ENCODE measurements at regions not wholly inside any gene's neighbourhood (a gene's known extent, or its start where the extent isn't known, plus 50 kb on each side); places are given as distances from the start of the nearest gene placed in this dataset.

DNA sequence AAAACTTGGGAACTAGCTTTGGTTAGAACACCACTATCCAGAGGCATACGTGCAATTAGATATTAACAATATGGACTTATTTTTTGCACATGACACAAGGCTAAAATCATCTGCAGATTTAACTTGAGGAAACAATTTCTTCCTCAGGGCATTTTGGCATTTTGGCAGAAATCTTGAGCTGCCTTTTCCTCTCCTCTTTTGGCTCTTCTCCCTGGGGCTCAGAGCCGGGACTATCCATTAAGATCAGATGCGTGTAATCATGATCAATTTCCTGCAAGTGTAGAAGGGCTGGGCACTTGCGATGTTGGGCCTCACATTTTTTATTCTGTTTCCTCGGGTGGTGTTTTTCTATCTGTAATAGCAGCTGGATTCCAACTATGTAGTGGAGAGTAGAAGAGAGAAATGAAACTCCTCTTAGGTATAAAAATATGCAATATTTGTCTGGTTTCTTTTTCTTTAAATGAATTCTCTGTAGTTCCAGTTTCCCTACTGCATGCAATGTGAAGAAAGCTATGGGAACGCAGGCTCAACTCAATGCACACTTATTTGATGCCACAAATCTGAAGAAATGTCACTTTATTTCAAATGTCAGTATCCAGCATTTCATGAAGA, 1010.8 kb downstream of the FLRT2 start:
- TF ChIP-seq, protein P1, sequence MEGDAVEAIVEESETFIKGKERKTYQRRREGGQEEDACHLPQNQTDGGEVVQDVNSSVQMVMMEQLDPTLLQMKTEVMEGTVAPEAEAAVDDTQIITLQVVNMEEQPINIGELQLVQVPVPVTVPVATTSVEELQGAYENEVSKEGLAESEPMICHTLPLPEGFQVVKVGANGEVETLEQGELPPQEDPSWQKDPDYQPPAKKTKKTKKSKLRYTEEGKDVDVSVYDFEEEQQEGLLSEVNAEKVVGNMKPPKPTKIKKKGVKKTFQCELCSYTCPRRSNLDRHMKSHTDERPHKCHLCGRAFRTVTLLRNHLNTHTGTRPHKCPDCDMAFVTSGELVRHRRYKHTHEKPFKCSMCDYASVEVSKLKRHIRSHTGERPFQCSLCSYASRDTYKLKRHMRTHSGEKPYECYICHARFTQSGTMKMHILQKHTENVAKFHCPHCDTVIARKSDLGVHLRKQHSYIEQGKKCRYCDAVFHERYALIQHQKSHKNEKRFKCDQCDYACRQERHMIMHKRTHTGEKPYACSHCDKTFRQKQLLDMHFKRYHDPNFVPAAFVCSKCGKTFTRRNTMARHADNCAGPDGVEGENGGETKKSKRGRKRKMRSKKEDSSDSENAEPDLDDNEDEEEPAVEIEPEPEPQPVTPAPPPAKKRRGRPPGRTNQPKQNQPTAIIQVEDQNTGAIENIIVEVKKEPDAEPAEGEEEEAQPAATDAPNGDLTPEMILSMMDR (IDR thresholded peaks at IDR 0.05) = no peak

DNA sequence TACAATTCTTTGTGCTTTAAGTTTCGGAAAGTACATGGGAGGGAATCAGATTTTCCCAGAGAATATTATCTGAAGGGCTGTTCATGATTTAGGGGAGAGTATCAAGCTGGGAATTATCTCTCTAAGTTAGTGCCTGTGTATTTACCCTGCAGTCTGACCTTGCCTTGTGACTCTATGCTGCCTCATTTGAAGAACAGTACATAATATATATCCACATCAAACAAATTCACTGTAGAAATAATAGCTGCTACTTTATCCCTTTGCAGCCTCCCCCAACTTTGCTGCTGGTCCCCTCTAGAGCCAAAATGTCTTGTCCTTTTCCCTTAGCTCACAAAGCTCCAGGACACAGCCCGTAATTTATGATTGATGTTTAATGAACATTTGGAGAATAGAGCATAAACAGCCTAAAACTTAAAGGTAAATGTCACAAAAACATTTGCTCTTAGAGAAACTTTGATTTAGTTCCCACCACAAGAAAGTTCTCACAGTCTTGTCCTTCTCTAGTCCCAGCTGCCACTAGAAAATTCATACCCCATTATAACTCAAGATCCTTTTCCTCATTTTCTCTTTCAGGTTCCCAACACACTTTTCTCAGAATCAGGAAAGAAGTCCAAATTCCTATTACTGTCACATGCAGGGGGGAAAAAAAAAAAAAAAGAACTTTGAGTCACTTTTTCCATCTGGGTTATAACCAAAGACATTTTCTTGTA, 1009.6 kb downstream of the FLRT2 start:
- TF ChIP-seq, protein P1 (IDR thresholded peaks at IDR 0.05) = no peak

DNA sequence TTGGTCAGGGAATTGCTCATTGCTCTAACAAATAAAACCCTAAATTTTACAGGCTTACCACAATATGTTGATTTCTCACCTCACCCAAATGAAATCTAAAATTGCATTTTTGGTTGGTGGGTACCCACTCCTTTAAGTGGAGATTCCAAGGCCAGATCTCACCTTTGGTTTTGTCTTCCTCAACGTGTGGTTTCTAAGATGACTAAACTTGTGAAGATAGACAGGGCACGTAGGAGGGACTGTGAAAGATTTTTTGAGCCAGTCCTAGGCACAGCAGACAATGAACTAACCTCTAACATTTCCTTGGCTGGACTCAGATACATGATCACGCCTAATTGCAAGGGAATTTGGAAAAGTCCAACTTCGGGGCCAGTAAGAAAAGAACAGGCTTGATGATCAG, 1003.9 kb downstream of the FLRT2 start:
- TF ChIP-seq, protein P1 (IDR thresholded peaks at IDR 0.05) = no peak

DNA sequence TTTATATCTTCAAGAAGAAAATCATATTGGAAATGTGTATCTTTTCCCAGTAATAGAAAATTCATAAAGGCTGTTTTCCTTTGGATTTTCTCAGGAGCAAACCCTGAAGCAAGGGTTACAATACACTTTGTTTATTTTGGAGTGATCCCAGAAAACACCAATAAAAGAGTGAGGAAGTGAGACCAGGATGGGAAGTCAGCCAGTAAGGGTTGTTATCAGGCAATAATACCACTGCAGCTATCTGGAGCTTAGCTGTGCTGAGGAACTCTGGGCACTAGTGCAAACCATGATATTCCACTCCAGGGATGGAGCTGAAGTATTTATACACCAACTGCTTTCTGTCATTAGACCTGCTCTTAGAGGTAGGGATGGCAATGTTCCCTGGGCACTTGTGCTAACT, 1002.3 kb downstream of the FLRT2 start:
- TF ChIP-seq, protein P1 (IDR thresholded peaks at IDR 0.05) = no peak

DNA sequence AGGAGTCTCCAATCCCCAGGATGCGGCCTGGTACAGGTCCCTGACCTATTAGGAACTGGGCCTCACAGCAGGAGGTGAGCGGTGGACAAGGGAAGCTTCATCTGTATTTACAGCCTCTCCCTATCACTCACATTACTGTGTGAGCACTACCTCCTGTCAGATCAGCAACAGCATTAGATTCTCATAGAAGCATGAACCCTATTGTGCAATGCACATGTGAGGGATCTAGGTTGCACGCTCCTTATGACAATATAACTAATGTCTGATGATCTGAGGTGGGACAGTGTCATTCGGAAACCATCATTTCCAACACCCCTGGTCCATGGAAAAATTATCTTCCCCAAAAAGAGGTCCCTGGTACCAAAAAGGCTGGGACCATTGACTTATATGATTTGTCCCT, 1000.5 kb downstream of the FLRT2 start:
- TF ChIP-seq, protein P1 (IDR thresholded peaks at IDR 0.05) = no peak

DNA sequence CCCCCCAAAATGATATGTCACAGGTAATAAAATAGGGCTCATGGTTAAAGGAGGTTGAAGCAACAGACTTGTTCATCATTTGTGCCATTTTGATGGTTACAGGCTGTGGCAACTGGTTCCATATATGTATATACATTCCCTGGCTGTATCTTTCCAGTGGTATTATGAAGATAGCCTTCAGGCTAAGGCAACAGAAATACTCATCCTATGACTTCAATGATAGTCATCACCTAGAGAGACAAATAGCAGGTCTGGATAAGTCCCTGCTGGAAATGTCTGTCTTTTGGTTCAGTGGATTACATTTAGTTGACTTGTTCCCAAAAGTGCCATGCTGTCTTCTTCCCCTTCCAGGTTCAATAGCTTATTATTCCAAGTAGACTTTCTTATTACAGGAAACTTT, 997.4 kb downstream of the FLRT2 start:
- TF ChIP-seq, protein P1 (IDR thresholded peaks at IDR 0.05) = no peak

DNA sequence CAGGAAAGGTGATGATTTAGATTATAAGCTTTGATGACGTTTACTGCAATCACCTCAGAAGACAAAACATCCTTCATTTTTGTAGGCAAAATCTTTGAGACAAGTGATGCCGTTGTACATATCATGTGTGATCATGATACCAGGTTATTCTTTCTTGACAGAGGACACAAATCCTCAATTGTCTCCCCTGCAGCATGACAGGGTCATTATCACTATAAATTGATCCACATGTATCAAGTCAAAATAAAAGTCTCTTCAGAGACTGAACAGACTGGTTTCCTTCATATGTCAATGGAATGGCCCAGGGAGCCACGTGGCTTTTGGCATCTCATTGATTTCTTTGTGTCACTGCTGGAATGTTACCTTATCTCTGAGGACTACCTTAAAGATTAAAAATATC, 995.7 kb downstream of the FLRT2 start:
- TF ChIP-seq, protein P1 (IDR thresholded peaks at IDR 0.05) = no peak

All from LNCAP (cell line).